Umbilical cord (tissue), 1 donor: ENCODE measurements at regions not wholly inside any gene's neighbourhood (a gene's known extent, or its start where the extent isn't known, plus 50 kb on each side); places are given as distances from the start of the nearest gene placed in this dataset.
A peak's percentile ranks its signal among the peaks of the same experiment; 100 is the strongest.

ENCODE experiments used
- DNase-seq: peaks from one replicate; pipeline ENCODE4 v3.0.0-alpha.2; 2015; ENCODE audit warnings: low spot score

DNA sequence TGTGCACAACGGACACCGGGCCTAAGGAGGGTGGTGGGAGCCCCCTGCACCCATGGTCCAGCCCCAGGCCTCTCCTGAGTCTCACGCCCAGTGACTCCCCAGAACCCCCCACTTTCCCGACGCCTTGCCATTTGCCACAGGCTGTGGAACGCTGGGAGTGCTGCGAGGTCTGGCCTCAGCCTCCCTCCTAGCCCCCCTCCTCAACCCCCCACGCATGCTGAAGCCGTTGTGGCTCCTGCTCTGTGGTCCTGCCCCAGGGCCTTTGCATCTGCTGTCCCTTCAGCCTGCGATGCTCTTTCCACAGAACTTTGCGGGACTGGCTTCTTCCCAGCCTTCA is 226.0 kb upstream of the GSE1 start:
- DNase-seq, result no peak

DNA sequence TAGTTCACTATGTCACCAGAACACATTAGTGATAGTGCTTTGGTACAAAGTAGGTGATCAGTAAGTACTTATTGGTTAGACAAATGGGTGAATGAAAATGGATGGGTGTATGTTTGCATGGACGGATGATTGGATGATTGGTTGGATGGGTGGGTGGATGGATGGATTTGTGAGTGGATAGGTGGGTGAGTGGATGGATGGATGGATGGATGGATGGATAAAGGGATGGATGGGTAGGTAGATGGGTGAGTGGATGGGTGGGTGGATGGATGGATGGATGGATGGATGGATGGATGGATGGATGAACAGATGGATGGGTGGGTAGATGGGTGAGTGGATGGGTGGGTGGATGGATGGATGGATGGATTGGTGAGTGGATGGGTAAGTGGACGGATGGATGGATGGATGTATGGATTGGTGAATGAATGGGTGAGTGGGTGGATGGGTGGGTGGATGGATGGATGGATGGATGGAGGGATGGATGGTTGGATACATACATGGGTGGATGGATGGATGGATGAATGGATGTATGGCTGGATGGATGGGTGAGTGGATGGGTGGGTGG is 225.3 kb upstream of the GSE1 start:
- no peak for DNase-seq

DNA sequence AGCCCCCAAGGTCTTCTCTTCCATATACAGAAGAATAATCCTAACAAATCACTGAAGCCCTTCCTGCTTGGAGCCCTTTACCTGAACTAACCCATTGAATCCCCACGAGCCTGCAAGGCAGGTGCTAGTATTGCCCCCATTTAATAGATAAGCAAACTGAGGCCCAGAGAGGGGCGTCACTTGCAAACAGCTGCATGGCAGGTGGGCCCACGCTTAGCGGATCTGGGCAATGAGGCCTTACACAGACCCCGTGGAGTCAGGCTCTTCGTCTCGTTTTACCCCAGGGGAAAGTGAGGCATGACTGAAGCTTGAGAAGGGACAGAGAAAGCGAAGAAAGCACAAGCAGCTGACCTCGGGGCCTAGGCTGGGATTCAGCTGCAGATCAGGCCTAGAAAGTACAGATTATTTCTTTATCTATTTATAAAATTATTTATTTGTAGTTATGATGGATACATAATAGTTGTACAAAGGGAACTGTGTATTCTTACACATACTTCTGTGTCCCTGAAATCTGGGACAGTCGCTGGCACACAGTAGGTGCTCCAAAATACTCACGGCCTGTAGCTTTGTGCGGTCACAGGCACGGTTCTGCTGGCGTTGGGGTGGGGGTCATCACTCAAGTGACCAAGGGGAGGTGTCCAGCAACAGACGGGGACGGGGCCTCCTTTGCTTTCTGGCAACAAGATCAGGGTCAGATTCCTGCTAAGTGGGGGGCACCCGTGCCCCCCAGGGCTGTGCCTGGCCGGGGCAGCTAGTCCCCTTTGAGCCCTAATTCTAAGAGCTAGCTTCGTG is 223.2 kb upstream of the GSE1 start:
- no peak for DNase-seq

DNA sequence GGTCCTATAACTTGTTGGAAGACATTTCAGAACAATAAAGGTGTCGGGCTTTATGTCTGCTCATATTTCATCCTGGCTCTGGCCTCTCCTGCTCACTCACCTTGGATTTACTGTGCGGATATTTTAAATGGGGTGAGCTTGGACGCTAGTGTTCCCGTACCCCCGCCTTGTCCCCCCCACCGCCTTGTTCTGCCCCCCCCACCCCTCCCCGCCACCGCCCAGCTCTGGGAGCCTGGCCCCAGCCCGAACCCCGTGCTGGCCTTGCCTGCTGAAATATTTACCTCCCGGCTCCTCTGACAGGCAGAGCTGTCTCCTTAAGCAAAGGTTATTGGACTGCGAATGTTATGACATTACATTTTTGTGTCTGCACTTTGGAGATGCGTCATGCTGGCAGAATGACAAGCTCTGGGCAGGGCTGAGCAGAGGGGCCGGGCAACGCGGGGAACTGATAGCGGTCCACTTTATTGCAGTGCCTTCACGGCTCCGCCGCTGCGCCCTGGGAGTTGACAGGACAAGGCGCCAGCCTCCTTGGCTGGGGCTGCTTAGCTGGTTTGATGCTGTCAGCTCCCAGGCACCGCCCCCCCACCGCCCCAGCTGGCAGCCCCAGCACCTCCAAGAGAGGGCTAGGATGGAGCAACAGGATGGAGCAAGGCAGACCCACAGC is 222.5 kb upstream of the GSE1 start:
- DNase-seq, result peak; percentile 98

DNA sequence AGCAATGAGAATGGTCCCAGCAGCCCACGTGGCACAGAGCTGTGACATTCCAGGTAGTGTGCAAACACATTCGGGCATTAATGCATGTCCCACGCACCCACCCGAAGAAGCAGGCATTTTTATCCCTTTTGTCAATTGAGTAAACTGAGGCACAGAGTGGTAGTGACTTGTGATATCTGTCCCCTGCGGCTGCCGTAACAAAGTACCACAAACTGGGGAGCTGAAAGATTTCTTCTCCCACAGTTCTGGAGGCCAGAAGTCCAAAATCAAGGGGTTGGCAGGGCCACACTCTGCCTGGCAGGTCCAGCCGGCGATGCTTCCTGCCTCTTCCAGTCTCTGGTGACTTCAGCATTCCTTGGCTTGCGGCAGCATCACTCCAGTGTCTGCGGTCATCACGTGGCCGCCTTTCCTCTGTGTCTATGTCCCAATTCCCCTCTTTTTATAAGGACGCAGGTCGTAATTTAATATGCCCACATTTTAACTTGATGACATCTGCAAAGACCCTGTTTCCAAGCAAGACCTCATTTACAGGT is 221.9 kb upstream of the GSE1 start:
- DNase-seq, result no peak

DNA sequence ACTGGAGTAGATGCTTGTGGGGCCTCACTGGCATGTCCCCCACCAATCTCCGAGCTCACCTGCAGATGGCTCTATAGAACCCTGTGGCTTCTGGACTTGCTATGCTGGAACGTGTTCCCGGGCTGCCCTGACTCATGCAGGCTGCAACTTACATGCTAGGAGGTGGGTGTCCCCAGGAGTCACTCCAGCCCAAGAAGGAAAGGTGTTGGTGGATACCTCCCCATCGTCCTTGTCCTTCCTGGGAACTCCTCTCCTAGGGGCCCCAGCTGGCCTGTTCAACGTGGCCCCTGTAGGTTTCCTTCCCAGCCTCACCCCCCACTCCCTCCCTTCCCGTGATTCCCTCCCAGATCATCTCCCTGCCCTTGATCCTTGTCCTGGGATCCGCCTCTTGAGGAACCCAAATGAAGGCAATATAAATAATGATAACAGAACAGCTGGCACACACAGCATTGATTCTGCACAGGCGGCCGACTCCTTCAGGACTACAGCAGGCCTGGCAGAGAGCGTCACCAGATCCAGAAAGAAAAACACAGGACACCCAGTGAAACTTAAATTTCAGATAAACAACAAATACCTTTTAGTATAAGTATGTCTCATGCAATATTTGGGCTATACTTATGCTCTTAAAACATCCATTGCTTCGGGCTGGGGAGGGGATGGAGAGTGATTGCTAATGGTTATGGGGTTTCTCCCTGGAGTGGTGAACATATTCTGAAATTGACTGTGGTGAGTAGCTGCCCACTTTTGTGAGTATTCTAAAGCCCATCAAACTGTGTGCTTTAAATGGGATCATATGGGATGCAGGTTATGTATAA is 221.1 kb upstream of the GSE1 start:
- DNase-seq, result no peak

DNA sequence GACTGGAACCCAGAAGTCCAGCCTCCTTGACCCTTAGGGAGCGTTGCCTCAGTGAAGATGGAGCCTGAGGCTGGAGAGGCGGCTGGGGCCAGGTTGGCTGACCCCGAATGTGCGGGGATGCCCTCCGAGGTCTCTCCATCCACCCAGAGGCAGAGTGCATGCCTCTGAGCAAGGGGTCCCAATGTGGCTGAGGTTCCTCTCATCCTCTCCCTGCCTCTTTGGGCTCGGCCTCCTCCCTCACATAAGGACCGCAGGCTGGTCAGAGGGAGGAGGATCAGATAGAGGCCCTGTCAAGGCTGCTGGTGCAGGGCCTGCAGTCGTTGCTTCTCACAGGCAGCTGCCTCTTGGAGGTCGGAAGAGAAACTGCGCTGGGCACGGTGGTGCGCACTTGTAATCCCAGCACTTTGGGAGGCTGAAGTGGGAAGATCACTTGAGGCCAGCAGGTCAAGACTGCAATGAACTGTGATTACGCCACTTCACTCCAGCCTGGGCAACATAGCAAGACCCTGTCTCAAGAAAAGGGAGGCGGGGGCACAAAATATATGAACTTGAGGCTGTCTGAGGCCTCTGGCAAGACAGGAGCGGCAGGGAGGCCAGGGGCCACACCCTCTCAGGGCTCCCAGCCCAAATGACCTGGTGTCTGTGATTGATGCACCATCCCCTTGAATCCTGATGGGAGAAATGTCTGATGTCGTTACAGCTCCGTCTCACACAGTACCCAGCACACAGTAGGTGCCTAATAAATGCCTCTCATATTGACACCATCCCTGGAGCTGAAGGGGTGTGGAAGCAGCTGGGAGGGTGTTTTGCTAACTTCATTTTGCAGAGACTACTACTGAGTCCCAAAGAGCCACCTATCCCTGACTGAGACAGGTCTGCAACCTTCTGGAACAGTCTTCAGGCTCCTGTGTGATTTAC is 220.1 kb upstream of the GSE1 start:
- DNase-seq, result no peak

DNA sequence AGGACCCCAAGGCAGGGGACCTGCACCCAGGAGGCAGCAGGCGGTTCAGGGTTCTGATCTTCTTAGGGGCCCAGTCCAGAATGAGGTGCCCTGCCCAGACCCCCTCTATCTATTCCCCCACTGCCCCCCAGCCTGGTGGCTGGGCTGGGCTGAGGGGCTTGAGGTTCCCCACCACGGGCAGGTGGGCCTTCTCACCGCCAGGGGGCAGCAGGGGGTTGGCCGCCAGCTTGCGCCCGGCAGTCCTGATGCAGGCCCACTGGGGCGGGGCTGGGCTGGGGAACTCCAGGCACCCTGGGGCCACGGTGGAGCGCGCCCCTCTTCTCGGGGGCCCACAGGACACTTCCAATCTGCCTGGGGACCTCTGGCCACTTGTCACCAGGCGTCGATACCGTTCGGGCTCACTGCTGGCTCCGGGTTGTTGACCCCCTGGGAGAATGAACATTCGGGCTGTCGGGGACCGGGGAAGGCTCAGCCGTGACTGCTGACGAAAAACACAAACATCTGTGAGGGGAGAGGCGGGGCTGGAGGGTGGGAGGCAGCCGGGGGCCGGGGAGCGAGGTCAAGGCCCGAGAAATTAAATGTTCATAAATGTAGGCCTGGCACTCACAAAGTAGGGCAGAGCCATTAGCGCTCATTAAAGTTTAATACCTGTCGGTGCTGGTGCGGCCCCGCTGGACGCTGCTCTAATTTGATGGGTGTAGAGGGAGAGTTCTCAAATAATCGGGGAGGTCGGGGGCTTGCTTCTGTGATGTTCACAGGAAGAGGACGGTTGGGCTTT is 219.3 kb upstream of the GSE1 start:
- peak; percentile 79 for DNase-seq

DNA sequence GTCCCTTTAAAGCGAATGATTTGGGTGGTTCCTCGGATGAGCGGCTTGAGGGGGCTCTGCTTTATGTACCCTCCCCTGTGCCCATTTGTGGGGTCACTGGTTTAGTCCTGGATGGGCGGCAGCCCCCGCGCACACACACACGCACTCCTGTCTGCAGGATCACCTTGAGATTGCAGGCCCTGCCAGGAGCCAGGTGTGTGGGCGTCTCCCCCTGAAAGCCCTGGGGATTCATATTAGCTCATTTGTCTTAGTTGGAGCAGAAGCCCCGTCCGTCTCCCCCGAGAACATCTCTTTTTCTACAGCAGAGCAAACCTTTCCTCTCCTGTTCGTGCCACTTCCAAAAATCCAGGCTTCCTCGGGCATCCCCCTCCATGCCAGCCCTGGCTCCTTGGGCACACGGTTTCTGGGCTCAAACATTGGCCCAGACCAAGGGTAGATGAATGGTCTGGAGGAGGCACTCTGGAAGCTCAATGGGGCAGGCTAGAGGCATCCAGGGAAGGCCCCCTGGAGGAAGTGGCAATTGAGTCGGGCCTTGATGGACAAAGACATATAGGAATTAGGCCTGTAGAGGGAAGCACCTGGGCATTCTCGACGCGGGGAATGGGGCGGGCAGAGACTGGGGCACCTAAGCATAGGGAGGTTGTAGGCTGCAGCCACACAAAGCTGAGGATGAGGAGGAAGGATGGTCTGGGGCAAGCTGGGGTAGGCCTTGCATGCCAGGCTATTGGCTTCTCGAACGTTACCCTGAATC is 218.5 kb upstream of the GSE1 start:
- no peak for DNase-seq

DNA sequence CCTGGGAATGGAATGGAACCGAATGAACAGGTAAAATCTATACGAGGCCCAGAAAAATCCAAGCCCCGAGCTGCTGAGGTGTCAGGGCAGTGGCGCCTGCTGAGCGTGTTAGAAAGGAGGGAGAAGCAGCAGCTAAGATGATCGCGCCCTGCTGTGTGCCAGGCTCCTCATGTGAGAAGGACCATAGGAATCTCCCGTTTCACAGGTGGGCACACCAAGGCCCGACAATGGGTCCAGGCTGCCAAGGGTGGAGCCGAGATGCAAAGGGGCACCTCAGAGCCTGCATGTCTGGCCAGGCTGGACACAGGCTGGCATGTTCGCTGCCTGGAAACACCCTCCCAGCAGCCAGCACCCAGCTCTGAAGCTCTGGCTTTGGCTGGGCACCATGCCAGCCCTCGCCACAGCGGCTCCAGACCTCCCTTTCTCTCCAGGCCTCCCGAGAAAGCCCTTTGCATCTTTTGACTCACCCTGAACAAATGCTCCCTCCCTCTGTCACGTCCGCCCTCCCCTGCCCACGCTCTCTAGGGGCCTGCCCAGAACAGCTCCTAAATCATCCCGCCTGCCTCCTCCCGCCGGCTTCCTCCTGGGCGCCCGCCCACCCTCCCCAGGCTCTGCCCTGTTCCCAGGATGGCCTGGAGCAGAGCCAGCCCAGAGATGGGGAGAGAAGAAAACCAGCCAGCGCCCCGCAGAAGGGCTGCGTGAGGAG is 217.8 kb upstream of the GSE1 start:
- peak; percentile 99 for DNase-seq

DNA sequence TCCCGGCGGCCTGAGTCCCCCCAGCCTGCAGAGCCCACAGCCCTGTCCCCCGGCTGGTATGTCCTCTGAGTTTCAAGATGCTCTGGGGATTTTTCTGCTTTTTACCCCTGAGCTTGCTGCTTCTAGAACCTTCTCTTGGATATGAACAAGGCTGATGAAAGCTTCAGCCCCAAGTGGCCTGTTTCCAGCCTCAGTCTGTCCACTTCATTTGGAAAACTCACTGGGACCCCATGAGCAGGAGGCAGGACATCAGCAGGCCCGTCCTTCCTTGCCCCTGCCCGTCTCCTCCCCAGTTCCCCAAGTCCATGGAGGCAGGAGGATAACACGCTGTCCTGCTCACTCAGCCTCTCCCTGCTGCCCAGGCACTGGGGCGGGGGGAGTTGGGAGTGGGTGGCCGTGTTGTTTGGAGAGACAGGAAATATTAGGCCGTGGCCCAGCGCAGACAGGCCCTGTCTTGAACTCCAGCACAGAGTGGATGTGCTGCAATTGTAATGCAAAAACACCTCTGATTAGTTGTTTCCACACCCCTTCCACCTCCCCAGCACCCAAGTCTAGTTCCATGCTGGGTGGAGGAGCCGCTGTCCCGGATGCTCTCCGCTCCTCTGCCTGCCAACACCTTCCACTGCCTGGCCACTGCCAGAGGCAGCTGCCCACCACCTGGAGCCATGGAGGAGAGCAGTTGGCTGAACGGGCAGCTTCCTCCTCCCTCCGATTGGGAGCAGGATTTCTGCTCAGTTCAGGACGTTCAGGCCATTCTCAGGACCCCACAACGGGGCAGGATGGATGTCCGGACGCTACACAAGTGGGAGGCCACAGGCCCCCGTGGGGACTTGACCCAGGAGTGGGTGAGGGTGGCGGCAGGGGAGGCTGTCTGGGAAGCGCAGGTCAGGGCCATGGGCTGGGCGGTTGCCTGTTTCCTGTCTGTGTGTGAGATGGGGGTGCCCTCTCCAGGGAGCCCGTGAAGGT is 216.9 kb upstream of the GSE1 start:
- peak; percentile 83 for DNase-seq

DNA sequence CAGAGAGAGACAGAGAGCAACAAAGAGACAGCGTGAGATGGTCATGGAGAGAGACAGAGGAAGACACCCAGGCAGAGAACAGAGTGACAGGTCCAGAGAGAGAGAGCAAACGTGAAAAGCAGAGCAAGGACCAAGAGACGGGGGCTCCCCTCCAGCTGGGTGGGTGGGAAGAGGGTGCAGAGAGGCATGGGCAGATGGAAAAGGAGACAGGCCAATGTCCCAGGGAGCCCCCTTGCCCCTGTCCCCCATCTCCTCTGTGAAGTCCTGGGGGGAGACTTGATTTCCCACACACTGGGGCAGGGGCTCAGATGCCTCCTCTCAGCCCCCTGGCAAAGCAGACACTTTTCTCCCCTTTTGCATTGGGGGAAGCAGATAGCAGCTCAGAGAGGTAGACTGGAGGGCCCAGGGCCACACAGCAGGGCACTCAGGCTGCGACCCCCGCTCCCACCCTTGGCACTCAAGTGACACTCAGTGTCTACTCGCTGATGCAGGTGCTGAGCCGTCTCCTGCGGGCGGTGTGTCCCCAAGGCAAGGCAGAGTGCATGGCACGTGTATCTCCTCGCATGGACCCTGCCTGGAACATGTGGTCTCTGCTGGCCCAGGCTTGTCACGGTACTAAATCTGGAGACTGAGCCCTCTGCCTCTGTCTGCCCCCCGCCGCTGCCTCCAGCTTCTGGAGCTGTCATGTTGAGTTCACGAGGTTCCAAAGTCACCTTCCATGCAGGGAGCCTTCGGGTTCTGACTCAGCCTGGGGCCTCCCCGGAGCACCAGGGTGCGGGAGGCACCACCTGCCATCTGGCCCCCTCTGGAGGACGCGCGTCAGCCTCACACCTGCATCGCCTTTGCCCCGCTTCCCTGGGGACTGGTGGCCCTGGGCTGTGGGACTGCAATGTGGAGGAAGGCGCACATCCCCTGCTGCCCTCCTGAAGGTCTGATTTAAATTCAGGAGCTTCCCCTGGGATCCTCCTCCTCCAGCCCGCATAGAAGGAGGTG is 215.9 kb upstream of the GSE1 start:
- peak; percentile 70 for DNase-seq

DNA sequence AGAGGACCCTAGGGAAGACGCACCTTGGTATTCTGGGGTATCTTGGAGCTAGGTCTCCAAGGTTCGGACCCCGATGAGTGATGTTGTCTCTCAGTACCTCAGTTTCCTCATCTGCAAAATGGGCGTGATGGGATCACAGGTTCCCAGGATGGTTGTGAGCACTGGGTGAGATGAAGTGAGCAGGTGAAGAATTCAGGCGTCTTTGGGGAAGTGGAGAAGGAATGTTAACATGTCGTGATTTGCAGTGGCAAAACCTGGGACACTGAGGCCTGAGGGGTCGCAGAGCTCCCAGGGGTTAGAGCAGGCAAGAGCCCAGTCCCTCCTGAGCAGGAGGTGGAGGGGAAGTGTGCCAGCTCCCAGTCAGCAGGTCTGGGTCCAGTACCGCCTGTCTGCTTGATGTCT is 215.1 kb upstream of the GSE1 start:
- no peak for DNase-seq

DNA sequence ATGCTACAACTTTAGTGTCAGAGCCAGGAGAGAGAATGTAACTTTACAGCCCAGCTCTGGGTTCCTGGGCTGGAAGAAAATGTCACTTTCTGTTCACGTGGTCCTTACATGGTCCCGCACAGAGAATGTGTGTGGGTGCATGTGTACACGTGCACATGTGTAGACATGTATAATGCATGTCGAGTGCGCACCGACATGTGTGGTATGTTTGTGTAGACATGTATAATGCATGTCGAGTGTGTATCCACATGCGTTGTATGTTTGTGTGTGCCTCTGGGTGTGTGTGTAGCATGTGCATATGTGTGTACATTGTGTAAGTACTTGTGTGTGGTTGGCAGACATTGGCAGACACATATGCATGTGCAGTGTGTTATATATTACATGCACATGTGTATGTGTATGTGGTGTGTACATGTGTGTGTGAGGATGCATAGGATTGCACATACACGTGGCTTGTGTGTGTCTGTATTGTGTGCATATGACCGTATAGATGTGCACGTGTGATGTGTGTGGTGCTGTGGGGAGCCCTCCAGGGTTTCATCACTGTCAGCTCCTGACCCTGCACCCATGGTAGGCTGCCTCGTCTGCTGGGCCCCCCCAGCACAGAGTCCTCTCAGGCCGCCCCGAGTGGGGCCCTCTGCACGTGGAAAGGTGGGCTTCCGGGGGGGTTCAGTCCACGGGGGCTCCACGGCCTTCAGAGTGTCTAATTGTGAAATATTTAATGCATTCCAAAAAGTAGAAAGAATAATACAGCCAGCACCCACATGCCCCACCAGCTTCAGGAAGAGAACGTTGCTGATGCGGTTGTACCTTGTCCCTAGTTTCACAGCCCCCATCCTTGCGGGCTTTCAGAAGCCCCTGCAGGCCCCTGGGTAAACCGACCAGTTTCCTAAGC is 214.2 kb upstream of the GSE1 start:
- no peak for DNase-seq

DNA sequence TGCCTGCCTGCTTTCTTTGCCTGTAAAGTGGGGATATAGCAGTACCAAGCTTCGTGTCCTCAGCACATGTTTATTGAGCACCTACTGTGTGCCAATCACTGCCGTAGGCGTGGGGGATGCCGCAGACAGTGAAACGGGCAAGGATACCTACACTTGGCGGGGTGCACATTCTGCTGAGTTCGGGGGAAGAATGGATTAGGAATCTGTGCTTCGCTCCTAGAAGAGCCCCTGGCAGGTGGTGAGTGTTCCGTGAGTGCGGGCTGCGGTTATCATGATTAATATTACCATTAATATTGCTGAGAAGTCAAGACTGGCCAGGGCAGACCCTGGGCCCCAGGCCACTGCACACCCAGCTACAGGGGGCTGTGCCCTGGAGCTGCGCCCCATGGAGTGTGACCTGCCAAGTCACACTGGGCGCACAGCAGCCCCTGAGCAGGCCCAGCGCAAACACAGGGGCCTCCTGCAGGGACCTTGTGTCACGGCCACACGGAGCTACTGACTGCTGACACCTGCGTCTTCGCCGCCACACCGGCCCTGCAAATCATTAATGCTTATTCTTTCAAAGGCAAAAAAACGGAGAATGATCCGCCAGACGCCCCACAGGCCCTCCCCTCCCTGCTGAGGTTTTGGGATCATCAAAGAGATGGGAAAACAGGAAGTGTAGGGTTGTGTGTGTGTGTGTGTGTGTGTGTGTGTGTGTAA is 213.4 kb upstream of the GSE1 start:
- DNase-seq, result no peak
